Esophagus squamous epithelium (tissue), 4 donors: ENCODE measurements at regions not wholly inside any gene's neighbourhood (a gene's known extent, or its start where the extent isn't known, plus 50 kb on each side); places are given as distances from the start of the nearest gene placed in this dataset.

Experiments used
- CTCF ChIP-seq, 6 experiments: fragments of 450-650 bp in 4 of 6; fragments of 200-600 bp in 2 of 6; sonication (generic) in 2 of 6; IDR thresholded peaks; one replicate each; pipeline ENCODE4 v1.5.1; 2016 to 2019; ENCODE audit warnings: antibody characterized with exemption in 6 of 6, mild to moderate bottlenecking in 4 of 6, moderate library complexity in 4 of 6
- POLR2A ChIP-seq, 4 donors: fragments of 450-650 bp; IDR thresholded peaks; one replicate each; pipeline ENCODE4 v1.6.1; 2017; ENCODE audit warnings: antibody characterized with exemption in 4 of 4, mild to moderate bottlenecking in 4 of 4, moderate library complexity in 3 of 4

DNA sequence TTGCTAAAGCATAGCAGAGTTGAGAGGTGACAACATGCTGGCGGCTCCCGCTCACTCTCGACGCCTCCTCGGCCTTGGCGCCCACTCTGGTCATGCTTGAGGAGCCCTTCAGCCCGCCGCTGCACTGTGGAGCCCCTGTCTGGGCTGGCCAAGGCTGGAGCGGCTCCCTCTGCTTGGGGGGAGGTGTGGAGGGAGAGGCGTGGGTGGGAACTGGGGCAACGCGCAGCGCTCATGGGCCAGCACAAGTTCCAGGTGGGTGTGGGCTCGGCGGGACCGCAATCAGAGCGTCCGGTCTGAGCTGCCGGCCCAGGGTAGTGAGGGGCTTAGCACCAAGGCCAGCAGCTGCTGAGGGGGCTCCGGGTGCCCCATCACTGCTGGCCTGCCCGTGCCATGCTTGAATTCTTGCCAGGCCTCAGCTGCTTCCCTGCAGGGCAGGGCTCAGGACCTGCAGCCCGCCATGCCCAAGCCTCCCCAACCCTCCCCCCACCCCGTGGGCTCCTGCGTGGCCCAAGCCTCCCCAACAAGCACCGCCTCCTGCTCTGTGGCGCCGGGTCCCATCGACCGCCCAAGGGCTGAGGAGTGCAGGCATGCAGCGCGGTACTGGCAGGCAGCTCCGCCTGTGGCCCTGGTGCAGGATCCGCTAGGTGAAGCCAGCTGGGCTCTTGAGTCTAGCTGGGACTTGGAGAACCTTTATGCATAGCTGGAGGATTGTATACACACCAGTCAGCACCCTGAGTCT is 2052.8 kb upstream of the CELF4 start:
- TF ChIP-seq CTCF (IDR thresholded peaks at IDR 0.05) = no peak
- TF ChIP-seq POLR2A (IDR thresholded peaks at IDR 0.05) = no peak
